ENCODE measurements at regions not wholly inside any gene's neighbourhood (a gene's known extent, or its start where the extent isn't known, plus 50 kb on each side); places are given as distances from the start of the nearest gene placed in this dataset.

DNA sequence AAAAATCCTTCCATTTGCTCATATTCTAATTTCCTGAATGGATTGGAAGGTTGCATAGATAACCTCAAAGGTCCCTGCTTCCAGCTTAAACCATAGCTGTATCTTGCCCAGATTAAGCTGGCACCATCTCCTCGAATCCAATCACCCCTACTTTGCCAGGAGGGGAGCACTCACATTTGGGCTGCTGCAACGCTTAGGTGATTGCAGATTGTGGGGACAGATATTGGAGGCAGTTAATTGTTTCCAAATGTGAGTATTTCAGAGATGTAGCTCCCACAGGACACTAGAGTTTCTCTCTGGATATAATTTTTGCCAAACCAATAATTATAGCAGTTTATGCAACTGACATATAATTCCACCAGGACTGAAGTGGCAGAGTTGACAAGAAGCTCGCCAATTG is 53.5 kb upstream of the ACSL1 start:
- DNase-seq (ENCODE audit: low read depth): no peak

DNA sequence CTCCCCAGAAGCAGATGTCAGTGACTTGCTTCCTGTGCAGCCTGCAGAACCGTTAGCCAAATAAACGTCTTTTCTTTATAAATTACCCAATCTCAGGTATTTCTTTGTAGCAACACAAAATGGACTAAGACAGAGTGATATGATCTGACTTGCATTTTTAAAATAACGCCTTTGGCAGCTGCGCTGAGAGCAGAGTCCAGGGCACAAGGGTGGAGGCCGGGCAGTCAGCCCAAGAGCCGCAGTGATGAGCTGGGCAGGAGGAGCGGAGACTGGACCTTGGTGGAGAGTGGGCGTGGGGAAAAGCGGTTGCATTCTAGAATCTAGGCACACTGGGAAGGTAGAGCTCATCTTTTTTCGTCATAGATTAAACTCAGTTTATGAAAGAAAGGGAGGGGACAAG is 56.5 kb upstream of the ACSL1 start:
- no peak for DNase-seq (ENCODE audit: low read depth)

DNA sequence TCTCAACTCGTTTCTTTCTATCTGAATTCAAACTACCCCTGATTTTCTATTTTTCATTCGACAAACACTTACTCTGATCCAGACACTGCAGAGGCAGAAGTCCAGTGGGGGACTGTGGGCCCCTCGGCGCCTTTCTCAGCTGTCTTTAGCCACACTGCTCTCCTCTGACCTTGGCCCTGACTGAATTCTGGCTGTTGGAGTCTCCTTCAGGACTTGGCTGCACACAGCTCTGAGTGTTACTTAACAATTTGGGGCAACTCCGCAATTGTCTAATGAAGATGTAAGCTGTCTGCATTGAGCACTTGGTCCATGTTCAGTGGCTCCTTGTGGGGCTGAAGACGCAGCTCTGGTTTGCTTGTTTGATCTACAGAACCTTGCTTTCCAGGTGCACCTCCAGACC is 57.3 kb upstream of the ACSL1 start:
- no peak for DNase-seq (ENCODE audit: low read depth)

DNA sequence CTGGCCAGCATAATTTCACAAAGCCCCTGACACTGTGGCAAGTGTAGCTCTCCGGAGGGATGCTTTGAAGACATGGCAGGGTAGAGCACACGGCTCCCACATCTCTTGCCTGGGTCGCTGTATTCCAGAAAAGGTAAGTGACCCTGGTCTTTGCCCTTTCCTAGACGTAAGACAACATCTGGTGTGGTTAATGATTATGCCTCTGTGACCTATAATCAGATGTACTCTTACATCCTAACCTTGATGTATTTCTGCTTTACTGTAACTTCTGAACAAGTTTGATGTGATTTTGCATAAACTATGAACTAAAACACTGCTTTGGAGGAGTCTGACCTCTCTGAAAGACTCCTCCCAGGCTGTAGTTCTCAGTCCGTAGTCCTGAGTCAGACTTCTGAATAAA is 59.1 kb upstream of the ACSL1 start:
- no peak for DNase-seq (ENCODE audit: low read depth)

- DNase-seq (ENCODE audit: low read depth): no peak
Observed at GRCh38 chr4:184885602-184886001, 59.8 kb upstream of the ACSL1 start.

DNA sequence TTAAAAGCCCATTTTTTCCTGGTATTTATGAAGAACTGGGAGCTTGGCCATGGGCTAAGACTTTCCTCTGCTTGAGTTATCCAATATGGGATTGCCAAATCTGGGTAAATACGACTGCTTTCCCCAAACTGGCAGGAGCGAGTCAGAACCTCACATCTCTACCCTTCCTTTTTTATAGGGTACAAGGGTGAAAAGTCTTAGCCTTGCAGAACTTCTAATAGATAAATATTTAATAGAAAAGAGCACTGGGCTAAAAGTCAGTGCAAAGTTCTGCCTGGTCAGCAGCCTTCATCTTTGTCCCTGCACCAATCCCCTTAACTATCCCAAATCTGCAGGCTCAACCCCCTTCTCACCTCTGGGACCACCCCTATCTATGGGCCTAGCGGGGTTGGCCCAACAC is 61.6 kb upstream of the ACSL1 start:
- DNase-seq (ENCODE audit: low read depth): no peak

GRCh38 chr4:184887947-184888346 is 62.2 kb upstream of the ACSL1 start:
- no peak for DNase-seq (ENCODE audit: low read depth)

DNA sequence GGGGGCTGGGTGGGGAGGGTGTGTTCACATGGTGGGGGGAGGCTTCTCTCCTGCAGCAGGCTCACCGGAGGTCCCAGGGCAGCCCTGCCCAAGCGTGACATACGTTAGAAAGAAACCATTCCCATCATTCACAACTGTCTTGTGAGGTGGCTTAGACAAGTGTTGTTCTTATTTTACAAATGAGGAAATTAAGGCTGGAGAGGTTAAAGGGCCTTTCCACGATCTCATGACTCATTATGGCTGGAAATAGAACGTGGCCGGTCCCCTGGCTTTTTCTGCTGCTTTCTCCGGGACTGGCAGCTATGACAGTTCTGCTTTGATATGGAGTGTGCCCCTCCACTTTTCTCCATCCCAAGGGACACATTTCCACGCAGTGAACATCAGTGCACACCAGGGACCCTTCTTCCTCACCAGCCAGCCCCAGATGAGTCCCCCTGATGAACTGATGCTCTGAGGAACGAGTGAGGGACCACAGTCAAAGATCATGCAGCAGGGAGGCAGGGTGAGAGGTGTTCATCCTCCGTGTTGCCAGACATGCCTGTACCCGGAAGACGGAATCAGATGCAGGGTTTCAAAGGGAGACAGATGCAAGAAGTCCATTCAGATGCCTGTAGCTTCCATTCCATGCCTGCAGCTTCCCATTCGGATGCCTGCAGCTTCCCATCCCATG is 64.0 kb upstream of the ACSL1 start:
- DNase-seq (ENCODE audit: low read depth): no peak

- DNase-seq (ENCODE audit: low read depth): no peak
Observed at GRCh38 chr4:184890499-184890898, 64.7 kb upstream of the ACSL1 start.

GRCh38 chr4:184891816-184892397 is 66.1 kb upstream of the ACSL1 start:
- no peak for DNase-seq (ENCODE audit: low read depth)

DNA sequence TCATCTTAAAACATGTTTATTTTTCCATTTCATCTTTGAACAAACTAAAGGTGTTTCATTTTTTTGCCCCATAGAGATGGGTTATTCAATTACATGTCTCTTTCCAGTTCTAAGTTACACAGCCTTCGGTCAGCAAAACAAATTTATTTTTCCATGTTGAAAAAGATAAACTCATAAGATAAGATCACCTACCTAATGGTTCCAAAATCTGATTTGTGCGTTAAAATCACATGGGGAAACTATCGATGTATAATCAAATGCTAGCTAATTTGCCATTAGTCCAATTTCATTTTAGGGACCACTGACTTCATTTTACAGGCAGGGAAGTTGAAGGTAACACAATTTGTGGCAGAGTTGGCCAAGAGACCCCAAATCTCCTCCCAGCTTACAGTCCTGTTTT is 67.2 kb upstream of the ACSL1 start:
- DNase-seq (ENCODE audit: low read depth): no peak

DNA sequence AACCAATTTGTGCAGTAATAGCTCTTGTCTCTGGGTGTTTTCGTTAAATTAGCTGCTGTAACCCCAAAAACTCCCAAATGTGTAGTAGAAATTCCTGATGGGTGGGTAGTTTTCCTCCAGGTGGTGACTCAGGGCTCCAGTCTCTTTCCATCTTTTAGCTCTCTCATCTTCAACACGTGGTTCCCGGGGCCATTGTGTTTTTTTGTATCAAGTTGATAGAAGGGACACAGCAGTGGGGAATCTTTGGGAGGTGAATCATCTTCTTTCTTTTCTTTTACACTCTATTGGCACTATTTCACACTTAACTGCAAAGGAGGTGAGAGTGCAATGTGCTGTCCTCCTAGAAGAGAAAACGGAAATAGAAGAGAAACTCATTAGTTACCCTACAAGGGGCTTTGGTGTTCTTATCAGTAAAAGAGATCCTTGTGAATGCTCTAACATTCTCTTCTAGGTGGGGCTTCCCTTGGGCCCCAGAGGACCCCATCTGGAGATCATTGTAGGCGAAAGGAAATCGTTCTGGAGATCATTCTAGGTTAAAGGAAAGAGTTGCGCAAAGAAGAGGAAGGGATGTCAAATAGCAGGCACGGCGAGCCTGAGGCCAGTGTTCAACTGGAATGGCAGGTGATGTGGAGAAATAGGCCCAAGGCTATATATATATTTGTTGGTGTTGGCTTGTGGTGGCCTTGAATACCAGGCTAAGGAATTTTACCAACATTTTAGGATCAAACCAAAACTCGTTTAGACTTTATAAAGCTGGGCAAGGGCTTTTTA is 68.2 kb upstream of the ACSL1 start:
- DNase-seq (ENCODE audit: low read depth): no peak

DNA sequence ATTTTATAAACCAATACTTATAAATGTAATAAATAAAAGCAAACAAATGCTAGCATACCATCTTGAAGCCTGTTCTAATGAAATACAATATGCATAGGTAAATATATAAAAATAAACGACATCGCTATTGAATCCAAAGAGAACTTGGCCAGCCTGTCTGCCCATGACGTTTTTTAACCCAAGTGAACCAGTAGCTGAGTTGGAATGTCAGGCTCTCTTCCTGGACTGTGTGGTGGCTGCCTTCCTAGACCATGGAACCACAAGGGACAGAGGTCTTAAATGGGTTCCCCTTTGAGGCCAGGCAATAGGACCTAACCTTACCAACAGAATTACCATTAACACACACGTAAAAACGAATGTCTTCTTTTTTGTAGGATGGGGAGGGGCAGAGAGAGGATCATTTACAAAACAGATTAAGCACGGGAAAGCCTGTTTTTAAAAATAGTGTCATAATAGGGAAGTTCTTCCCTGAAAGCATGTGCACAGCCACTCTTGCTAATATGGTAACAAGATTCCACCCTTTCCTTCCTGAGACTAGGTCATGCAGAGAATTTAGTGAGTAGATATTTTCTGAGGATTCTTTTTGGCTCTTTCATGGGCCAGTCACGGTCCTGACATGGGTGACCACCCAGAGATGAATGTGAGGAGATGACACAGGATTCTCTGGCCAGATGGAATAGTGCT is 69.4 kb upstream of the ACSL1 start:
- no peak for DNase-seq (ENCODE audit: low read depth)

DNA sequence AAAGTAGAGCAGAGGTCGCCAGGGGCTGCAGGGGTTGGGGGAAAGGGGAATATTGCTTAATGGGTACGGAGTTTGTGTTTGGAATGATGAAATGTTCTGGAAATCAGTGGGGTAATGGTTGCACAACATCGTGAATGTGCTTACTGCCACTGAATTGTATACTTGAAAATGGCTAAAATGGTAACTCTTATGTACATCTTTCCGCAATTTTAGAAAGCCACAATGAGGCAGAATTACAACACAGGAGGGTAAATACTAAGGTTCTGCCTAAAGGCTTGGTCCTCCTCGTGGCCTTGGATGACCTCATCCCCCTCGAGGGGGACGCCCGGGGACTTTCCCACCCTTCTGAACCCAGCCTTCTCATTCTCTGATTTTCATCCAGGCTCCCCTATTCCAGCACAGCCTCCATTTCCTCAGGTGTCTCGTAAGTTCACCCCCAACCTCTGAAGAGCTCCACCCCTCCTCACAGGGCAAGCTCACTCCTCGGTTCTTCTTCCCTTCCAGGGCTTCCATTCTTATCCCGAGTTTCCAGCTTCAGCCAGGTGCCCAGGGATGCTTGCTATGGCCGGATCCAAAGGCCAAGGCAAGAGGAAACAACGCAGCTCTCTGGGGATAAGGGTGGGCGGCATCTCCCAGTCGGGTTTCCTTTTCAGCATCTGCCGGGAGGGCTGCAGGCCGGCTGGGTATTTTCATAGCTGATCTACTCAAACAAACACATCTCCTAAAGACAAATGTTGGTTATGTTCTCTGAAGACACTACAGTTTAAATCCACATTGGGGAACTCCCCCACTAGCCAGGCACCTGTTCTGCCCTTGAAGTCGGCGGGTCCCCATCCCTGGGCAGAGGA is 71.3 kb upstream of the ACSL1 start:
- DNase-seq (ENCODE audit: low read depth): no peak

DNA sequence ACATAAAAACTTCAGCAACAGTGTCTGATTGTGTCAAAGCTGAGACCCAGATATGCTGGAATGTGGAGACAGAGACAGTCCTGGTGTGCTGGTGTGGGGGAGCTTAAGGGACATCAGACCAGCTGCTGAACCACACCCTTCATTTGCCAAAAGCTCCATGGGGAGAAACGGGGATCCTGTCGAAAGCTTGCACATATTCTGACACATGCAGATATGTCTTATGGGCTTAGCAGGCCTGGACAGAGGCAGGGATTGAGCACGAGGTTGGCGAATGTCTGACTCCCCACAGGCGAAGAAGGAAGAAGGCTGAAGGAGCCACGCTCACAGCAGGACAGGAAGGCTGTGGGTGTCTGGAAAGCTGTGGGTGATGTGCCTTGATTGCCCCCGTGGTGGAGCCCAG is 72.1 kb upstream of the ACSL1 start:
- DNase-seq (ENCODE audit: low read depth): no peak

GRCh38 chr4:184898793-184899192 is 73.0 kb upstream of the ACSL1 start:
- DNase-seq (ENCODE audit: low read depth): no peak

GRCh38 chr4:184899261-184900134 is 73.7 kb upstream of the ACSL1 start:
- DNase-seq (ENCODE audit: low read depth): peak; percentile 32

- DNase-seq (ENCODE audit: low read depth): no peak
Observed at GRCh38 chr4:184900184-184900583, 74.4 kb upstream of the ACSL1 start.

GRCh38 chr4:184902550-184902949 is 76.8 kb upstream of the ACSL1 start:
- no peak for DNase-seq (ENCODE audit: low read depth)

DNA sequence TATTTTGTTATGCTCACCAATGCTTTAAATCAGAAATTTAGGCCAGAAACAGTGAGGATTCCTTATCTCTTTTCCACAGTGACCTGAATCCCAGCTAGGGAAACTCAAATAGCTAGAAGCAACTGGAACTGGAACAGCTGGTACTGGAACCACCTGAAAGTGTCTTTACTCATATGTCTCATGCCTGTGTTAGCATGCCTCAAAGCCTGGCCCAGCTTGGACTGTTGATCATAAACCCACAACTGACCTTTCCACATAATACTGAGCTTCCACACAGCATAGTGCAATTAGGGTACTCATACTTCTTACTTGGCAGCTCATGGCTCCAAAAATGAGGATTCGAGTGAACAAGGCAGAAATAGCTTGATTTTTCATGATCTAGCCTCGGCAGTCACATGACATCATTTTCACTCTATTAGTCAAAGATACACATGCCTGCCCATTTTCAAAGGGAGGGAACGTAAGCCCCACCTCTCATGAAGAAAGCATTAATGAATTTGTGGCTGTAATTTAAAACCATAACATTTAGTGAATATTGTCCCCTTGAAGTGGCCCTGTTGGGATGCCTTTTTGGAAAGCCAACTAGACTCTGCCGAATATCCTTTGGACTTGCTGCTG is 80.8 kb upstream of the ACSL1 start:
- DNase-seq (ENCODE audit: low read depth): no peak
